HG02623 (cell line): ENCODE measurements at regions not wholly inside any gene's neighbourhood (a gene's known extent, or its start where the extent isn't known, plus 50 kb on each side); places are given as distances from the start of the nearest gene placed in this dataset.

Experiments used
- ATAC-seq: cut with Tn5 transposase; IDR thresholded peaks from one replicate; pipeline ENCODE4 v1.9.1; 2021; ENCODE audit warnings: moderate library complexity; ENCODE audit not compliant: unreplicated experiment

- ATAC-seq: no peak
Measured at GRCh38 chr2:236688157-236688556, 118.5 kb downstream of the ACKR3 start.

- ATAC-seq: no peak
Measured at GRCh38 chr2:236688563-236689392, 119.2 kb downstream of the ACKR3 start.

- no peak for ATAC-seq
Measured at GRCh38 chr2:236689393-236689700, 119.7 kb downstream of the ACKR3 start.

- no peak for ATAC-seq
Measured at GRCh38 chr2:236689981-236690380, 120.4 kb downstream of the ACKR3 start.

GRCh38 chr2:236690726-236691125 is 121.1 kb downstream of the ACKR3 start:
- ATAC-seq: no peak

GRCh38 chr2:236691799-236692167 is 122.2 kb downstream of the ACKR3 start:
- ATAC-seq: no peak

- no peak for ATAC-seq
Measured at GRCh38 chr2:236692937-236693336, 123.3 kb downstream of the ACKR3 start.

- no peak for ATAC-seq
Measured at GRCh38 chr2:236693531-236693930, 123.9 kb downstream of the ACKR3 start.

GRCh38 chr2:236694146-236694888 is 124.7 kb downstream of the ACKR3 start:
- ATAC-seq: no peak

GRCh38 chr2:236696834-236697233 is 127.2 kb downstream of the ACKR3 start:
- no peak for ATAC-seq

GRCh38 chr2:236698016-236698627 is 128.5 kb downstream of the ACKR3 start:
- no peak for ATAC-seq

- ATAC-seq: no peak
Measured at GRCh38 chr2:236700703-236701102, 131.1 kb downstream of the ACKR3 start.

- no peak for ATAC-seq
Measured at GRCh38 chr2:236702657-236703372, 133.2 kb downstream of the ACKR3 start.

GRCh38 chr2:236703373-236703709 is 133.7 kb downstream of the ACKR3 start:
- ATAC-seq: no peak

- no peak for ATAC-seq
Measured at GRCh38 chr2:236703906-236704305, 134.3 kb downstream of the ACKR3 start.

- ATAC-seq: no peak
Measured at GRCh38 chr2:236704887-236705286, 135.3 kb downstream of the ACKR3 start.

- no peak for ATAC-seq
Measured at GRCh38 chr2:236705295-236706105, 135.9 kb downstream of the ACKR3 start.

GRCh38 chr2:236706288-236706687 is 136.7 kb downstream of the ACKR3 start:
- ATAC-seq: no peak

- ATAC-seq: no peak
Measured at GRCh38 chr2:236706803-236707202, 137.2 kb downstream of the ACKR3 start.

GRCh38 chr2:236711440-236711839 is 141.8 kb downstream of the ACKR3 start:
- ATAC-seq: no peak

GRCh38 chr2:236712304-236712703 is 142.7 kb downstream of the ACKR3 start:
- ATAC-seq: no peak
